ENCODE measurements at regions not wholly inside any gene's neighbourhood (a gene's known extent, or its start where the extent isn't known, plus 50 kb on each side); places are given as distances from the start of the nearest gene placed in this dataset.

DNA sequence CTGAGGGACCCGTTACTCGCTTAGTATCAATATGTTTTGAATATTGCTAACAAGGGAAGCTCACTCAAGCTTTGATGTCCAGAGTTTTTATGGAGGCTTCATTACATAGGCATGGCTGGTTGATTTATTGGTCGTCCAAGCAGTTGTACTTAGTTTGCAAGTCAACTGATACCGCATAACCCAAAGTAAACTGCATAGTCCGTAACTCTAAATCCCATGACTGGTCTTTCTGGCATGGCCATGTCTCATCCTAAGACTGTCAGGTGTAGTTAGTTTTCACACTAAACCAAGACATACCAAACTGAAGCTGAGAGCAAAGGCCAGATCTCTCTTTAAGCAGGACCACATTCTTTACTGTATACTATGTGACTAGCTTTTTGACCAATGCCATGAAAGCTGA is 397.9 kb downstream of the TFEC start:
- no peak for TF ChIP-seq POLR2A (IDR thresholded peaks at IDR 0.05)
- TF ChIP-seq, protein P1, sequence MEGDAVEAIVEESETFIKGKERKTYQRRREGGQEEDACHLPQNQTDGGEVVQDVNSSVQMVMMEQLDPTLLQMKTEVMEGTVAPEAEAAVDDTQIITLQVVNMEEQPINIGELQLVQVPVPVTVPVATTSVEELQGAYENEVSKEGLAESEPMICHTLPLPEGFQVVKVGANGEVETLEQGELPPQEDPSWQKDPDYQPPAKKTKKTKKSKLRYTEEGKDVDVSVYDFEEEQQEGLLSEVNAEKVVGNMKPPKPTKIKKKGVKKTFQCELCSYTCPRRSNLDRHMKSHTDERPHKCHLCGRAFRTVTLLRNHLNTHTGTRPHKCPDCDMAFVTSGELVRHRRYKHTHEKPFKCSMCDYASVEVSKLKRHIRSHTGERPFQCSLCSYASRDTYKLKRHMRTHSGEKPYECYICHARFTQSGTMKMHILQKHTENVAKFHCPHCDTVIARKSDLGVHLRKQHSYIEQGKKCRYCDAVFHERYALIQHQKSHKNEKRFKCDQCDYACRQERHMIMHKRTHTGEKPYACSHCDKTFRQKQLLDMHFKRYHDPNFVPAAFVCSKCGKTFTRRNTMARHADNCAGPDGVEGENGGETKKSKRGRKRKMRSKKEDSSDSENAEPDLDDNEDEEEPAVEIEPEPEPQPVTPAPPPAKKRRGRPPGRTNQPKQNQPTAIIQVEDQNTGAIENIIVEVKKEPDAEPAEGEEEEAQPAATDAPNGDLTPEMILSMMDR (IDR thresholded peaks at IDR 0.05), result no peak
- DNase-seq (no peak), ATAC-seq (no peak)
- H3K4me3 ChIP-seq, result no peak overlapping the region
- 73% methylated on average over 5 of the region's 5 CpGs for WGBS (ENCODE audit: insufficient coverage, low coverage, low lambda C conversion rate, missing lambda C conversion rate)
- no peaks in the 10 kb centered on the region for H3K27me3 ChIP-seq
- H3K36me3 ChIP-seq, result no peaks in the 10 kb centered on the region
- H3K9me3 ChIP-seq, result no peaks in the 10 kb centered on the region
- intact Hi-C loops (cut with DNase I), result no loop called here
- no peaks in the 10 kb centered on the region for H3K4me1 ChIP-seq
- H3K27ac ChIP-seq, result no peak overlapping the region

DNA sequence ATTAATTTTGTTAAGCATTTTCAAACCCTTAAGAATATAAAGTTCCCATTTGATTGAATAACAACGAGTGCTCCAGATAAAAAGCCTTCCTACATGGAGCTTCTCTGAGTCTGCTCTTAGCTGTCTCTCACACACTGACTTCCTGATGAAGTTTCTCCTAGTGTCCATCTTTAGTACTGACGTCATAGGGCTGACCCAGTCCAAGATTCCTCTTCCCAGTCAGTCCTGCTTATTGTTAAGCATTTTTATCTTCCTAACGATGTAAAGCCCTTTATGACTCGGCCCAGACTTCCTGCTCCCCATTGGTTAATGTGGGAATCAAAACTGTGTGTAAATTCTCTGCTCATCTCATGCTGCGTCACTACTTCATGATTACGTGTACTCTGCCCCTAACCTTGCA is 398.8 kb downstream of the TFEC start:
- Histone ChIP-seq H3K36me3 (no peaks in the 10 kb centered on the region), H3K4me1 (no peaks in the 10 kb centered on the region), H3K27me3 (no peaks in the 10 kb centered on the region), H3K4me3 (no peak overlapping the region), H3K9me3 (no peaks in the 10 kb centered on the region), H3K27ac (no peak overlapping the region)
- intact Hi-C loops (cut with DNase I), result no loop called here
- TF ChIP-seq, protein P1 (IDR thresholded peaks at IDR 0.05), result no peak
- no peak for TF ChIP-seq POLR2A (IDR thresholded peaks at IDR 0.05)
- no peak for ATAC-seq
- no peak for DNase-seq
- 55% methylated on average over 6 of the region's 6 CpGs for WGBS (ENCODE audit: insufficient coverage, low coverage, low lambda C conversion rate, missing lambda C conversion rate)

GRCh38 chr7:115630049-115630448 is 400.5 kb downstream of the TFEC start:
- H3K4me3 ChIP-seq, result no peak overlapping the region
- no peaks in the 10 kb centered on the region for H3K27me3 ChIP-seq
- TF ChIP-seq, protein P1 (IDR thresholded peaks at IDR 0.05), result no peak
- no peak for TF ChIP-seq POLR2A (IDR thresholded peaks at IDR 0.05)
- intact Hi-C loops (cut with DNase I), result no loop called here
- no peaks in the 10 kb centered on the region for H3K36me3 ChIP-seq
- peak; percentile 22 to 51 (median 47) for DNase-seq
- H3K9me3 ChIP-seq, result no peaks in the 10 kb centered on the region
- 40% methylated on average over 2 of the region's 4 CpGs for WGBS (ENCODE audit: insufficient coverage, low coverage, low lambda C conversion rate, missing lambda C conversion rate)
- no peak overlapping the region for H3K27ac ChIP-seq
- no peaks in the 10 kb centered on the region for H3K4me1 ChIP-seq
- ATAC-seq, result peak; percentile 69 to 86 (median 84)

GRCh38 chr7:115618676-115619075 is 411.9 kb downstream of the TFEC start:
- WGBS (ENCODE audit: insufficient coverage, low coverage, low lambda C conversion rate, missing lambda C conversion rate), result 32% methylated on average over 3 of the region's 3 CpGs
- Histone ChIP-seq H3K4me1 (no peaks in the 10 kb centered on the region), H3K36me3 (no peaks in the 10 kb centered on the region), H3K27me3 (no peaks in the 10 kb centered on the region), H3K4me3 (no peak overlapping the region), H3K9me3 (no peaks in the 10 kb centered on the region), H3K27ac (no peak overlapping the region)
- DNase-seq (no peak), ATAC-seq (no peak)
- TF ChIP-seq, protein P1 (IDR thresholded peaks at IDR 0.05), result no peak
- TF ChIP-seq POLR2A (IDR thresholded peaks at IDR 0.05), result no peak
- intact Hi-C loops (cut with DNase I), result no loop called here

DNA sequence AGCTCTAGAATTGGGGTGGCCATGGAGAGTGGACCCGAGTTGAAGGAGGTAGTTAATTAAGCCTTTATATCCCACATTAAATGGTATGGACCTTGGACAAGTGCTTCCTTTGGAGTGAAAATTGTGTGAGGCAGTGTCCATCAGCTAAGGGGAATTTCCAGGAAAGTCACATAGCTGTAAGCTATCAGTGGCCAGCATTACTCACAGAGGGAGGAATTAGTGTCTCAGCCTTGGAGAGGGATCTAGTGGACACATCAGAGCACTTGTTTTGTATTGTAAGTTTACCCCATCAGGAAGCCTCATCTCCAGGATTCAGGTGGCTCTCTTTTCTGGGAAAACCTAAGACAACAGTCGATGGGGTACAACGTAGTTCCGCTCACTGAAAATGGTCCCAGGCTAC is 416.7 kb downstream of the TFEC start:
- DNase-seq (no peak), ATAC-seq (no peak)
- intact Hi-C loops (cut with DNase I), result no loop called here
- no peaks in the 10 kb centered on the region for H3K36me3 ChIP-seq
- 83% methylated on average over 4 of the region's 4 CpGs for WGBS (ENCODE audit: insufficient coverage, low coverage, low lambda C conversion rate, missing lambda C conversion rate)
- H3K4me1 ChIP-seq, result no peaks in the 10 kb centered on the region
- no peaks in the 10 kb centered on the region for H3K27me3 ChIP-seq
- H3K27ac ChIP-seq, result no peak overlapping the region
- H3K4me3 ChIP-seq, result no peak overlapping the region
- TF ChIP-seq, protein P1 (IDR thresholded peaks at IDR 0.05), result no peak
- TF ChIP-seq POLR2A (IDR thresholded peaks at IDR 0.05), result no peak
- H3K9me3 ChIP-seq, result no peaks in the 10 kb centered on the region

Measured in right lobe of liver (tissue), 6 donors.